ENCODE measurements at regions not wholly inside any gene's neighbourhood (a gene's known extent, or its start where the extent isn't known, plus 50 kb on each side); places are given as distances from the start of the nearest gene placed in this dataset.

GRCh38 chr17:12507026-12507595, 158.6 kb upstream of the MYOCD start:
- H3K4me3 ChIP-seq (ENCODE audit: low read depth, low read length): no peak overlapping the region

GRCh38 chr17:12509801-12510200, 155.9 kb upstream of the MYOCD start:
- Histone ChIP-seq H3K4me1 (no peaks in the 10 kb centered on the region), H3K4me3 (ENCODE audit: low read depth, low read length) (no peak overlapping the region), H3K36me3 (no peaks in the 10 kb centered on the region), H3K27me3 (no peaks in the 10 kb centered on the region), H3K9me3 (no peaks in the 10 kb centered on the region)
- DNase-seq: no peak
- TF ChIP-seq, protein P1, sequence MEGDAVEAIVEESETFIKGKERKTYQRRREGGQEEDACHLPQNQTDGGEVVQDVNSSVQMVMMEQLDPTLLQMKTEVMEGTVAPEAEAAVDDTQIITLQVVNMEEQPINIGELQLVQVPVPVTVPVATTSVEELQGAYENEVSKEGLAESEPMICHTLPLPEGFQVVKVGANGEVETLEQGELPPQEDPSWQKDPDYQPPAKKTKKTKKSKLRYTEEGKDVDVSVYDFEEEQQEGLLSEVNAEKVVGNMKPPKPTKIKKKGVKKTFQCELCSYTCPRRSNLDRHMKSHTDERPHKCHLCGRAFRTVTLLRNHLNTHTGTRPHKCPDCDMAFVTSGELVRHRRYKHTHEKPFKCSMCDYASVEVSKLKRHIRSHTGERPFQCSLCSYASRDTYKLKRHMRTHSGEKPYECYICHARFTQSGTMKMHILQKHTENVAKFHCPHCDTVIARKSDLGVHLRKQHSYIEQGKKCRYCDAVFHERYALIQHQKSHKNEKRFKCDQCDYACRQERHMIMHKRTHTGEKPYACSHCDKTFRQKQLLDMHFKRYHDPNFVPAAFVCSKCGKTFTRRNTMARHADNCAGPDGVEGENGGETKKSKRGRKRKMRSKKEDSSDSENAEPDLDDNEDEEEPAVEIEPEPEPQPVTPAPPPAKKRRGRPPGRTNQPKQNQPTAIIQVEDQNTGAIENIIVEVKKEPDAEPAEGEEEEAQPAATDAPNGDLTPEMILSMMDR (IDR thresholded peaks at IDR 0.05; ENCODE audit: low read depth, low read length): no peak

More at GRCh38 chr17:12507026-12507595, 158.6 kb upstream of the MYOCD start:
- Histone ChIP-seq H3K27me3 (no peaks in the 10 kb centered on the region), H3K9me3 (no peaks in the 10 kb centered on the region), H3K4me1 (no peaks in the 10 kb centered on the region), H3K36me3 (no peaks in the 10 kb centered on the region)
- TF ChIP-seq, protein P1 (IDR thresholded peaks at IDR 0.05; ENCODE audit: low read depth, low read length): no peak
- DNase-seq: no peak

GRCh38 chr17:12510535-12510934, 155.2 kb upstream of the MYOCD start:
- Histone ChIP-seq H3K36me3 (no peaks in the 10 kb centered on the region), H3K9me3 (no peaks in the 10 kb centered on the region), H3K27me3 (no peaks in the 10 kb centered on the region), H3K4me1 (no peaks in the 10 kb centered on the region), H3K4me3 (ENCODE audit: low read depth, low read length) (no peak overlapping the region)
- TF ChIP-seq, protein P1 (IDR thresholded peaks at IDR 0.05; ENCODE audit: low read depth, low read length): no peak
- no peak for DNase-seq

DNA sequence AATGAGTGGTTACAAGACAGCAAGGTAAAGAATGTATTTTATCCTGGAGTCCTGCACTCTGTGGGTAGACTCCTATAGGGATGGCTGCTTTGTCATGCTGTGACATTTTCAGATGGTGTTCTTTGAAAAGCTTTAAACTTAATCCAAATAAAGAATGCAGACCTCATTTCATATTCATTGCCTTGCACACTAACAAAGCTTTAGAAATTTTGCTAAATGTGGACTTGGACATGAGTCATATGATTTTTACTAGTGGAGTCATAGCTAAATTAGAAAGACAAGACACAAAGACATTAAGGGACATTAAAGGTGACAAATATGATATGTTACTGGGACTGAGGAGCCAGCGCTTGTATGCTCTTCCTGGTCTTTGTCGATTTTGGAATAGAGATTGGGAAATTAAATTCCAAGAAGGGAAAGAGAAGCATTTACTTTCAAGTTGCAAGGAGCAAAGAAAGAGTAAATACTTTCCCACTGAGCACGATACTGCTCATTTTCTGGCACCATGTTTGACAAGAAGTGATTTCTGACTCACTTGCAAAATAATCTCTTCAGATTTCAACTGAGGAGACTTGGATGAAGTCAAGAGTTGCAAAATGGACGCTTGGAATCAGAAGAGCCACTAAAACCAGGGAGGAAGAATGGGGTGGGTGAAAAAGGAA, 152.9 kb upstream of the MYOCD start:
- no peaks in the 10 kb centered on the region for H3K9me3 ChIP-seq
- no peaks in the 10 kb centered on the region for H3K36me3 ChIP-seq
- no peak overlapping the region for H3K4me3 ChIP-seq (ENCODE audit: low read depth, low read length)
- TF ChIP-seq, protein P1 (IDR thresholded peaks at IDR 0.05; ENCODE audit: low read depth, low read length): no peak
- DNase-seq: no peak
- no peaks in the 10 kb centered on the region for H3K4me1 ChIP-seq
- H3K27me3 ChIP-seq: no peaks in the 10 kb centered on the region

DNA sequence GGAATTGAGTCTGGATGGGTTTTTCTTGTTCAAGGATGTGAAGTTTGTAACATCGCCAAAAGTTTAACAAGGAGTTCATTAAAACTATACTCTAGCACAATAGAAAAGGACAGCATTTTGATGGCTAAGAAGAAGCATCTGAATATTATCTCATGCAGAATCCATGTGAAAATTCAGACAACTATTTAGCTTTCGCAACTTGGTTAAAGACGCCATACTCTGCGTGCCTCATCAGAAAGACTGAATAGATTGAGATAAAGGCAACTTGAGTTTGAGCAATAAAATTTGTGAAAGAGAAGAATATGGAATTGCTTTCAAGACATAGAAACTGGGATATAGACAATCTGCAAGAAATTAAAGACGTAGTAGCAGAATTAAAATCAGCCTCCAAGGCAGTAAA, 151.1 kb upstream of the MYOCD start:
- no peaks in the 10 kb centered on the region for H3K9me3 ChIP-seq
- H3K4me3 ChIP-seq (ENCODE audit: low read depth, low read length): no peak overlapping the region
- H3K4me1 ChIP-seq: no peaks in the 10 kb centered on the region
- TF ChIP-seq, protein P1 (IDR thresholded peaks at IDR 0.05; ENCODE audit: low read depth, low read length): no peak
- H3K27me3 ChIP-seq: no peaks in the 10 kb centered on the region
- no peak for DNase-seq
- no peaks in the 10 kb centered on the region for H3K36me3 ChIP-seq

- no peaks in the 10 kb centered on the region for H3K4me1 ChIP-seq
- TF ChIP-seq, protein P1 (IDR thresholded peaks at IDR 0.05; ENCODE audit: low read depth, low read length): no peak
- H3K27me3 ChIP-seq: no peaks in the 10 kb centered on the region
- H3K4me3 ChIP-seq (ENCODE audit: low read depth, low read length): no peak overlapping the region
- H3K36me3 ChIP-seq: no peaks in the 10 kb centered on the region
- DNase-seq: no peak
- H3K9me3 ChIP-seq: no peaks in the 10 kb centered on the region
Observed at GRCh38 chr17:12519956-12520594, 145.6 kb upstream of the MYOCD start.
